GM10248 (cell line): ENCODE measurements at regions not wholly inside any gene's neighbourhood (a gene's known extent, or its start where the extent isn't known, plus 50 kb on each side); places are given as distances from the start of the nearest gene placed in this dataset.

Experiments
- CTCF ChIA-PET: fragments of 300-600 bp; sonication (Branson Sonifier 250); formaldehyde crosslinking; extraction: SDS; loops from one replicate; lab custom pipeline; 2021; ENCODE audit warnings: antibody characterized with exemption; lab: Yijun Ruan, JAX
- POLR2A ChIA-PET: fragments of 350-650 bp; sonication (Branson Sonifier 250); formaldehyde crosslinking; extraction: SDS; loops from one replicate; lab custom pipeline; 2020; ENCODE audit warnings: antibody characterized with exemption; lab: Yijun Ruan, JAX
- DNase-seq: peaks from one replicate; pipeline ENCODE4 v3.0.0; 2012; ENCODE audit errors: extremely low spot score
- TF ChIP-seq, protein P1 (sequence below): IDR thresholded peaks from 2 replicates; pipeline ENCODE4 v1.5.1; 2012; ENCODE audit warnings: mild to moderate bottlenecking, low read depth; ENCODE audit errors: extremely low read depth, missing control alignments, control extremely low read depth

DNA sequence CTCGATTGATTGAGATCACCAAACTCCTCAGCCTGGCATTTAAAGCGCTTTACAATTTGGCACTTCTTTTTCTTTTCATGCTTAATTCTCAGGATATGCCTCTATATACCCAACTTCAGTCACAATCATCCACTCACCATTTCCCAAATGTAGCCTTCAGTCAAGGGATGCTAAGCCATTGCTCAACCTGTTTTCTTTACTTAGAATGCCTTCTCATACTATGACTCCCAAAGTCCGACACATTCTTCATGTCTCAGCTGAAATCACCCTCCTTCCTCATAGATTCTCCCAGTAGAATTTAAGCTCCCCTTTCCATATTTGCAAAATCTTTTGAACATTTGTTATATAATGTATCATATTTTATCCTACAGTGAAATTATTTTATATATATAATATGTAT is 467.0 kb downstream of the LRIG3 start:
- ChIA-PET CTCF (interaction anchor here (0.9 kb wide), 1 partner anchor 9 kb away, joined by 3 read pairs; no protein-coding TSS in a partner anchor), POLR2A (no interaction called here)
- TF ChIP-seq, protein P1, sequence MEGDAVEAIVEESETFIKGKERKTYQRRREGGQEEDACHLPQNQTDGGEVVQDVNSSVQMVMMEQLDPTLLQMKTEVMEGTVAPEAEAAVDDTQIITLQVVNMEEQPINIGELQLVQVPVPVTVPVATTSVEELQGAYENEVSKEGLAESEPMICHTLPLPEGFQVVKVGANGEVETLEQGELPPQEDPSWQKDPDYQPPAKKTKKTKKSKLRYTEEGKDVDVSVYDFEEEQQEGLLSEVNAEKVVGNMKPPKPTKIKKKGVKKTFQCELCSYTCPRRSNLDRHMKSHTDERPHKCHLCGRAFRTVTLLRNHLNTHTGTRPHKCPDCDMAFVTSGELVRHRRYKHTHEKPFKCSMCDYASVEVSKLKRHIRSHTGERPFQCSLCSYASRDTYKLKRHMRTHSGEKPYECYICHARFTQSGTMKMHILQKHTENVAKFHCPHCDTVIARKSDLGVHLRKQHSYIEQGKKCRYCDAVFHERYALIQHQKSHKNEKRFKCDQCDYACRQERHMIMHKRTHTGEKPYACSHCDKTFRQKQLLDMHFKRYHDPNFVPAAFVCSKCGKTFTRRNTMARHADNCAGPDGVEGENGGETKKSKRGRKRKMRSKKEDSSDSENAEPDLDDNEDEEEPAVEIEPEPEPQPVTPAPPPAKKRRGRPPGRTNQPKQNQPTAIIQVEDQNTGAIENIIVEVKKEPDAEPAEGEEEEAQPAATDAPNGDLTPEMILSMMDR = no peak
- DNase-seq = no peak

DNA sequence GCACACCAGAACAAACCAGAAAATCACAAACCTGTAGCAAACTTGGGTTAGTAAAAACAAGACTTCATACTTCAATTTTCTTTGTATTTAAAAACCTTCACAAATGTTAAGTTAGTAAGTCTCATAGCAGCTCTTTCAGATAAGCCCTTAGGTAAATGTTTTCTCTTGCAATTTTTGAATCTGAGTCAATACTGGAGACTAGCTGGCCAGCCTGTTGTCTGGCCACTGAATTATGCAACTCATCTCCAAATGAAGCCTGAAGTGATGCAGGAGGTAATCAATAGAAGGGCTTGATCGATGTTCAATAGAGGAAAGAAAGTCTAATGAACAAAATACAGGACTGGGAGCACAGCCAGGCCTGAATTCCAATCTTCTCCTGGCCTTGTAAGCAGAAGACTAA is 465.2 kb downstream of the LRIG3 start:
- ChIA-PET CTCF (interaction anchor here (1.2 kb wide), 1 partner anchor 12 kb away, joined by 4 read pairs; no protein-coding TSS in a partner anchor), POLR2A (no interaction called here)
- no peak for DNase-seq
- TF ChIP-seq, protein P1 = no peak

DNA sequence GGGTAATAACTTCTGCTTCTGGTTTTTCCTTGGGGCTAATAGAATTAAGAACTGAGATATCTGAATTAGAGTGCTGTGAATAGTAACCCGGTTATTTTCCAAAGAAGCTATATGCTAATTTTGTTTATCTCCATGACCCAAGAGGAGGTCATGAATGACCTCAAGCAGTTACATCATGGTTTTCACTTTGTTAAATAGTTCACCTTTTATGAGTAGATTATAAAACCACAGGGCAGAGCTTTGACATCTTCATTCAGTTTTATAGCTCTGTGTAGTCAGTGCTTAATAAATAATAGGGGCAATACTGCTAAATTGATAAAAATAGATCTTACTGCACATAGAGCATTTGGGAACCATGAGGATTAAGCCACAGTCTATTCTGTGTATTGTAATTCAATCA is 462.2 kb downstream of the LRIG3 start:
- TF ChIP-seq, protein P1 = no peak
- POLR2A ChIA-PET = no interaction called here
- no peak for DNase-seq
- CTCF ChIA-PET = interaction anchor here (1.2 to 1.8 kb wide), 2 partner anchors 12 to 14 kb away, joined by 3 to 6 read pairs; no protein-coding TSS in a partner anchor

DNA sequence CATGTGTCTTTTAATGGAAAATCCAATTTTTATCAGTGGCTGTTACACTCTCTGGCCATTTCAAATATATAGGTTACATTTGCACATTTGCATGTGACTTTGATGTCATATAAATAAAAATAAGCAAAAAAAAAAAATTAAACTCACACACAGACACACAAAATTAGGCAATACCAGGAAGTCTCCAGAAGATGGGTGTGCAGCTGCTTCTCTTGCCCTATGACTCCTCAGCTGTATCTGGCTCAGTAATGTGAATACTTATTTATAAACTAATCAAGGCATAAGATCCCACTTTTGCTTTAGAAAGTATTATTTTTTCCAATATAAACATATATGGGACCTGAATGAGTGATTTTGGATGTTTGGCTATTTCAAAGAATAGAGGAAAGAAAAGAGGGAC is 461.1 kb downstream of the LRIG3 start:
- TF ChIP-seq, protein P1 = no peak
- ChIA-PET CTCF (no interaction called here), POLR2A (no interaction called here)
- DNase-seq = no peak

DNA sequence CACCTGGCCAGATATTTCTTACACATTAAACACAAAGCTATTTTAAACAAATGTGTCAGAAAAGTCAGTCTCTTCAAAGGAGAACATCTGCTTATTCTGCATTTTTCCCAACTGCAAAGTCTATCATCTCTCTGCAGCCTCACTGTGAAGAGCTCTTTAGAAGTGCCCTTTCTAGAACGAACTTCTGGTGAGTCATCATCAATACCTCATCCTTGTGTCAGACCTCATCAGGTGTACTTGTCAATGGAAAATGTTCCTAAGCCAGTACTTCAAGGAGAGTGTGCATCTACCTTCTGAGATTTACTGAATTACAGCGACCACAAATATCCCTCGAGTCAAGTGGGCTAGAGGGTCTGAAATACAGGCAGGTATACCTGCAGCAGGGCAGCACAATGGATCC is 457.3 kb downstream of the LRIG3 start:
- no peak for DNase-seq
- CTCF ChIA-PET = interaction anchor here (0.8 kb wide), 1 partner anchor 9 kb away, joined by 3 read pairs; no protein-coding TSS in a partner anchor
- TF ChIP-seq, protein P1 = no peak
- POLR2A ChIA-PET = no interaction called here

DNA sequence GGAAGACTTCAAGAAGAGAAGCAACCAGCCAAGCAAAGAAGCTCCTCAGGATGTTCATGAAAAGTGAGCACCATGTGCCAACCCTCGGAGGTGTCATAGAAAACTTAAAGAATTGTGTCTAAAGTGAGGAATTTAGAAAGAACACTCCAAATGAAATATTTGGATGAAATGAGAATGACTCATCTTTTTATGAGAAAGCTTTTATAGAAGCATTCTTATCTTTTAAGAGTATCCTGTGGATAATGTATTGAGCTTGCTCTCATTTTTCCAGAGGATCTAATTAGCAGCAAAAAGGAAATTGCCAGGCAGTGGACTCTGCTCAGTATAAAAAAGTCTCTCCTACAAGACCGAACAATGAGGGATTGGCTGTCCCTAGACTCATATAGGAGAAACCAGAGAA is 454.9 kb downstream of the LRIG3 start:
- ChIA-PET POLR2A (no interaction called here), CTCF (no interaction called here)
- no peak for DNase-seq
- TF ChIP-seq, protein P1 = no peak
